Hepatocyte (in vitro differentiated cells): ENCODE measurements at regions not wholly inside any gene's neighbourhood (a gene's known extent, or its start where the extent isn't known, plus 50 kb on each side); places are given as distances from the start of the nearest gene placed in this dataset.
"Not testable (repeated sequence)": the region's sequence is repeated elsewhere in the genome, so short reads cannot be mapped to it uniquely, and the experiment has no call there.

Experiments used
- DNase-seq: peaks from one replicate; pipeline ENCODE4 v3.0.0-alpha.2; 2016; ENCODE audit warnings: low spot score
- H2AFZ ChIP-seq: fragments of 200-600 bp; sonication (generic); 2 replicates; pipeline ENCODE4 v1.6.0; 2016; ENCODE audit warnings: antibody characterized with exemption, mild to moderate bottlenecking
- H3K27ac ChIP-seq: fragments of 200-600 bp; sonication (generic); 2 replicates; pipeline ENCODE4 v1.5.1; 2016; ENCODE audit warnings: mild to moderate bottlenecking
- H3K27me3 ChIP-seq: fragments of 200-600 bp; sonication (generic); 2 replicates; pipeline ENCODE4 v1.6.1; 2016
- H3K36me3 ChIP-seq: fragments of 200-600 bp; sonication (generic); replicated peaks from 2 replicates; pipeline ENCODE4 v1.5.1; 2016; ENCODE audit warnings: low read depth; ENCODE audit not compliant: insufficient read depth
- H3K4me1 ChIP-seq: fragments of 200-600 bp; sonication (generic); 2 replicates; pipeline ENCODE4 v1.5.1; 2016; ENCODE audit warnings: mild to moderate bottlenecking, moderate library complexity; ENCODE audit not compliant: insufficient read depth
- H3K4me2 ChIP-seq: fragments of 200-600 bp; sonication (generic); 2 replicates; pipeline ENCODE4 v1.6.0; 2016
- H3K4me3 ChIP-seq: fragments of 200-600 bp; sonication (generic); 2 replicates; pipeline ENCODE4 v1.5.1; 2016; ENCODE audit warnings: mild to moderate bottlenecking
- H3K79me2 ChIP-seq: fragments of 200-600 bp; sonication (generic); 2 replicates; pipeline ENCODE4 v1.6.0; 2017; ENCODE audit warnings: mild to moderate bottlenecking
- H3K9me2 ChIP-seq: fragments of 200-600 bp; sonication (generic); replicated peaks from 2 replicates; pipeline ENCODE4 v1.6.0; 2017; ENCODE audit warnings: mild to moderate bottlenecking; ENCODE audit not compliant: insufficient read depth
- H3K9me3 ChIP-seq: fragments of 200-600 bp; sonication (generic); 2 replicates; pipeline ENCODE4 v1.5.1; 2016; ENCODE audit warnings: low read depth, mild to moderate bottlenecking
- H4K20me1 ChIP-seq: fragments of 200-600 bp; sonication (generic); 2 replicates; pipeline ENCODE4 v1.6.0; 2016; ENCODE audit warnings: mild to moderate bottlenecking; ENCODE audit not compliant: insufficient read depth, poor library complexity, severe bottlenecking
- EZH2 ChIP-seq: fragments of 200-600 bp; sonication (generic); IDR thresholded peaks from 2 replicates; pipeline ENCODE4 v1.6.1; 2016; ENCODE audit warnings: antibody characterized with exemption, mild to moderate bottlenecking, borderline replicate concordance
- EZH2phosphoT487 ChIP-seq: fragments of 200-600 bp; sonication (generic); IDR thresholded peaks from one replicate; pipeline ENCODE4 v1.6.1; 2018; ENCODE audit warnings: antibody characterized with exemption, mild to moderate bottlenecking, low read depth, moderate library complexity; ENCODE audit not compliant: unreplicated experiment, severe bottlenecking
- WGBS: methylation state at CpG from one replicate; pipeline ENCODE4 v1.1.6; 2016; ENCODE audit warnings: low lambda C conversion rate; ENCODE audit errors: missing lambda C conversion rate; 5-methylcytosine and 5-hydroxymethylcytosine counted together
- TF ChIP-seq, protein P1 (sequence below): fragments of 200-600 bp; sonication (generic); IDR thresholded peaks from 2 replicates; pipeline ENCODE4 v1.5.1; 2016; ENCODE audit warnings: antibody characterized with exemption, mild to moderate bottlenecking; ENCODE audit not compliant: poor library complexity

DNA sequence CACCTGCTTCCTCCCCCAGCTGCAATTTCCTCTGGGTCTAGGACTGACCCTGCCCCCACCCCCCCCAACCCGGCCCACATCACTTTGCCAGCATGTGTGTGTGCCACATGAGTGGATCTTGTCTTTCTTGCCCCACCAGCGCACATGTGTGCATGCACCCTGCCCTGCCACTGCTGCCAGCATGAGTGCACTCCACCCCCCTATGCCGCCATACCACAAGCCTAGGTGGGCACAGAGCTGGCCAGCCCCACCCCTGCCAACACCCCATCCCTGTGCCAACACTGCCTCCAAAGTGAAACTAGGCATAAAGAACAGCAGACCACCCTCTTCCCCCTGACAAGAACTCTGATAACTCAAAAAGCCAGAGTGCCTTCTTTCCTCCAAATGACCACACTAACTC is 296.3 kb upstream of the SGO1 start:
- Histone ChIP-seq H3K27me3 (no peaks in the 10 kb centered on the region), H3K4me1 (no peaks in the 10 kb centered on the region), H3K36me3 (no peaks in the 10 kb centered on the region), H3K79me2 (no peaks in the 10 kb centered on the region), H3K9me3 (peaks cover 14% of the 10 kb centered on the region), H4K20me1 (no peaks in the 10 kb centered on the region), H3K9me2 (no peaks in the 10 kb centered on the region), H3K4me3 (no peak overlapping the region), H3K27ac (no peak overlapping the region), H2AFZ (no peak overlapping the region), H3K4me2 (no peak overlapping the region)
- no peak for TF ChIP-seq EZH2phosphoT487
- 92% methylated on average over 3 of the region's 3 CpGs for WGBS
- DNase-seq: no peak

DNA sequence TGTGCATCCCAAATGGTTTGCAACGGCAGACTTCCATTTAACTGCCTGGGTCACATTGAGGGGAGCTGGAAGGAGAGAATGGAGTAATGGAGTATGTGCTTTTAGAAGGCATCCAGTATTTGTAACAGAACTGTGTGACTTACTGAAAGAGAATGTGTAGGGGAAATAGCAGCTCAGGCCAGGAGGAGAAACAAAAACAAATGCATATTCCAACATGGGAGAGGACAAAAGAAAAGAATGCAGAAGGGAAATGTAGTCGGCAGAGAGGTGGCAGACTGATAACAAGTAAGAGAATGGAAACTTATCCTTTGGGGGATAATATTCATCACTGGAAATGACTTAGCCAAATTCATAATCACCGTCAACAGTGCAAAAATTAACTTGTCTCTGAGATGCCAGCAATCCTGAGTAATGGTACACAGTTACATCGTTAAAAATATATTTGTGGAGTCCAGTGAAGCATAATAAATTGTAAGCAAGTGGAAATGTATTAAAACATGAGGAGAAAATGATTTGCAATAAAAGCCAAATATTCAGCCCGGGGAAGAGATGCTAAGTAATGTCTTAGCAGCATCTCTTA is 294.9 kb upstream of the SGO1 start:
- Histone ChIP-seq H3K79me2 (no peaks in the 10 kb centered on the region), H3K4me2 (no peak overlapping the region), H3K9me2 (no peaks in the 10 kb centered on the region), H3K36me3 (no peaks in the 10 kb centered on the region), H3K4me3 (no peak overlapping the region), H3K27me3 (no peaks in the 10 kb centered on the region), H2AFZ (no peak overlapping the region), H3K4me1 (no peaks in the 10 kb centered on the region), H3K27ac (no peak overlapping the region), H4K20me1 (no peaks in the 10 kb centered on the region), H3K9me3 (peaks cover 14% of the 10 kb centered on the region)
- no peak for DNase-seq
- 70% methylated on average over 5 of the region's 5 CpGs for WGBS
- TF ChIP-seq EZH2 (no peak), EZH2phosphoT487 (no peak)
- TF ChIP-seq, protein P1, sequence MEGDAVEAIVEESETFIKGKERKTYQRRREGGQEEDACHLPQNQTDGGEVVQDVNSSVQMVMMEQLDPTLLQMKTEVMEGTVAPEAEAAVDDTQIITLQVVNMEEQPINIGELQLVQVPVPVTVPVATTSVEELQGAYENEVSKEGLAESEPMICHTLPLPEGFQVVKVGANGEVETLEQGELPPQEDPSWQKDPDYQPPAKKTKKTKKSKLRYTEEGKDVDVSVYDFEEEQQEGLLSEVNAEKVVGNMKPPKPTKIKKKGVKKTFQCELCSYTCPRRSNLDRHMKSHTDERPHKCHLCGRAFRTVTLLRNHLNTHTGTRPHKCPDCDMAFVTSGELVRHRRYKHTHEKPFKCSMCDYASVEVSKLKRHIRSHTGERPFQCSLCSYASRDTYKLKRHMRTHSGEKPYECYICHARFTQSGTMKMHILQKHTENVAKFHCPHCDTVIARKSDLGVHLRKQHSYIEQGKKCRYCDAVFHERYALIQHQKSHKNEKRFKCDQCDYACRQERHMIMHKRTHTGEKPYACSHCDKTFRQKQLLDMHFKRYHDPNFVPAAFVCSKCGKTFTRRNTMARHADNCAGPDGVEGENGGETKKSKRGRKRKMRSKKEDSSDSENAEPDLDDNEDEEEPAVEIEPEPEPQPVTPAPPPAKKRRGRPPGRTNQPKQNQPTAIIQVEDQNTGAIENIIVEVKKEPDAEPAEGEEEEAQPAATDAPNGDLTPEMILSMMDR: no peak

DNA sequence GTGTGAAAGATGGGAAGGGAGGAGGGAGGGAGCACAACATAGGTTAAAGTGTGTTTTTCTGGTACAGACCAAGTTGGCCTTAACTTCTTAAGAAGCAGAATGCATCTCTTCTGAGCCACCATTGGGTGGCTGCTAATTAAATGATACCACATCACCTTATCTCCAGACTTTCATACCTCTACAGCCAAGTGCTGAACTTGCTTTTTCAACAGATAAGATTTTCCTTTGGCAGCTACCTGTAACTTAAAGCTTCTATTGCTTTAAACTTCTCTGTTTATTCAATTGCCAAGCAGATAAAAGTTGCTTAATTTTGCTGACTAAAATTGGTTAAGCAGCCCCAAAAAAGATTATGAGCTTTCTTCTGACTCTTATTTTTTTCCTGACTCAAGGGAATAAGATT is 292.4 kb upstream of the SGO1 start:
- no peaks in the 10 kb centered on the region for H3K36me3 ChIP-seq
- H3K4me3 ChIP-seq: no peak overlapping the region
- DNase-seq: no peak
- H3K4me2 ChIP-seq: no peak overlapping the region
- H2AFZ ChIP-seq: no peak overlapping the region
- no peak overlapping the region for H3K27ac ChIP-seq
- TF ChIP-seq EZH2: no peak
- TF ChIP-seq EZH2phosphoT487: no peak
- no peaks in the 10 kb centered on the region for H3K27me3 ChIP-seq
- peaks cover 1% of the 10 kb centered on the region for H3K9me3 ChIP-seq
- no peaks in the 10 kb centered on the region for H4K20me1 ChIP-seq
- H3K79me2 ChIP-seq: no peaks in the 10 kb centered on the region
- H3K4me1 ChIP-seq: no peaks in the 10 kb centered on the region
- H3K9me2 ChIP-seq: no peaks in the 10 kb centered on the region

DNA sequence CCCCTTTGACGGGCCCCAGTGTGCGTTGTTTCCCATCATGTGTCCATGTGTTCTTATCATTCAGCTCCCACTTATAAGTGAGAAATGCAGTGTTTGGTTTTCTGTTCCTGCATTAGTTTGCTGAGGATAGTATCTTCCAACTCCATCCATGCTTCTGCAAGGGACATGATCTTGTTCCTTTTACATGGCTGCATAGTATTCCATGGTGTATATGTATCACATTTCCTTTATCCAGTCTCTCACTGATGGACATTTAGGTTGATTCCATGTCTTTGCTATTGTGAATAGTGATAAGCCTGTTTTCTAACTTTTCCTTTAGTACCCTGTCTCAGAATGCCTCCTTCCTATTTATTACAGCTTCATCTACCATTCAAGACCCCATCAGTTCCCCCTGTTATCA is 278.2 kb upstream of the SGO1 start:
- DNase-seq, H3K9me2 ChIP-seq, H3K27ac ChIP-seq, H3K4me1 ChIP-seq, H3K4me2 ChIP-seq, H2AFZ ChIP-seq, H3K4me3 ChIP-seq, H3K27me3 ChIP-seq, H3K36me3 ChIP-seq, H3K79me2 ChIP-seq, H4K20me1 ChIP-seq, H3K9me3 ChIP-seq: not testable (repeated sequence)
- 97% methylated on average over 2 of the region's 2 CpGs for WGBS

DNA sequence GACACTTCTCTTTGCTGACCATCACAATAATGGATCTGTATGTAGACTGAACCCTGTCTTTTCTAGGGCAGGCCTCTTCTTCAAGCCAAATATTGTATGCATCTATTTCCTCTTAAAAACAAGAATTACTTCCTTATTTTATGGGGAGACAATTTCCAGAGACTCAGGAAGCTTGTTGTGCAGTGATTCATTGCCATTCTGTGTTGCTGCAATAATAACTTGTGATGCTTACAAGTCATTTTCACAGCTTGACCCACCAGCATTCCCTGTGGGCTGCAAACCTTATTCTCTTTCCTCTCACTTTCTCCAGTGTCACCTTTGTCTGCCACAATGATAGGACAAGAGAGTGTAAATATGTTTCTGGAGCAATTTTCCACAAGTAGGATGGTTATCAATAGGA is 276.7 kb upstream of the SGO1 start:
- H3K36me3 ChIP-seq: no peaks in the 10 kb centered on the region
- no peaks in the 10 kb centered on the region for H3K4me1 ChIP-seq
- no peak for TF ChIP-seq EZH2phosphoT487
- no peak overlapping the region for H2AFZ ChIP-seq
- H3K79me2 ChIP-seq: no peaks in the 10 kb centered on the region
- no peaks in the 10 kb centered on the region for H3K9me3 ChIP-seq
- no peak for DNase-seq
- H3K4me3 ChIP-seq: no peak overlapping the region
- no peaks in the 10 kb centered on the region for H4K20me1 ChIP-seq
- no peaks in the 10 kb centered on the region for H3K9me2 ChIP-seq
- no peaks in the 10 kb centered on the region for H3K27me3 ChIP-seq
- H3K27ac ChIP-seq: no peak overlapping the region
- H3K4me2 ChIP-seq: no peak overlapping the region
